ENCODE measurements at regions not wholly inside any gene's neighbourhood (a gene's known extent, or its start where the extent isn't known, plus 50 kb on each side); places are given as distances from the start of the nearest gene placed in this dataset.

DNA sequence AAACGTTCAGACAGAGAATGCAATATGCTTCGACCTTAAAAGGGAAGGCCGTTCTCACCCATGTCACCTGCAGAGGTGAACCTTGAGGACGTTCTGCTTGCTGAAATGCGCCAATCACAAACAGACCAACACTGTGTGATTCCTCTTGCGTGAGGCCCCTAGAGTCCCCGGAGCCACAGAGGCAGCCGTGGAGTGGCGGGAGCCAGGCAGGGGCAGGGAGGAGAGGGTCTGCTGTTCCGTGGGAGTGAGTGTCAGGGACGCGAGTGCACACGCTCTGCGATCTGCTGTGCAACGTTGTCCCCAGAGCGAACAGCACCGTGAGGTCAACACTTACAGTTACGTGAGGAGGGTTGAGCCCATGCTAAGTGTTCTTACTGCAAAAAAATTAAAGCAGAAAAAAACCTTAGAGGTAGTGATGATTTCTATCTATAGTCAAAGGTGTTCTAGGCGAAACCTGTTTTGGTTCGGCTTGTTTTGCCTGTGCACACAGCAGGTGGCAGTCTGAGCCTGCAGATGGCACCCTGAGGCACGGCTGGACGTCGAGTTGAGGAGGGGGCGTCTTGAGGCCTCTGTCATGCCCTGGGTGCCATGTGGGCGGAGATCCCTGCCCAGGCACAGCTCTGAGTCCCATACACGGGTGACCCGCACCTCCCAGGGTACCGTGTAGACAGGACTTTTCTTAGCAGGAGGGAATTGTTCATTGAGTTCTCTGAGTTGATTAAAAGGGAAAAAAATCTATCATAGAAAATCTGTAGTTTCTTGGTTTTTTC is 71.7 kb upstream of the FRMD1 start:
- TF ChIP-seq, protein P1, sequence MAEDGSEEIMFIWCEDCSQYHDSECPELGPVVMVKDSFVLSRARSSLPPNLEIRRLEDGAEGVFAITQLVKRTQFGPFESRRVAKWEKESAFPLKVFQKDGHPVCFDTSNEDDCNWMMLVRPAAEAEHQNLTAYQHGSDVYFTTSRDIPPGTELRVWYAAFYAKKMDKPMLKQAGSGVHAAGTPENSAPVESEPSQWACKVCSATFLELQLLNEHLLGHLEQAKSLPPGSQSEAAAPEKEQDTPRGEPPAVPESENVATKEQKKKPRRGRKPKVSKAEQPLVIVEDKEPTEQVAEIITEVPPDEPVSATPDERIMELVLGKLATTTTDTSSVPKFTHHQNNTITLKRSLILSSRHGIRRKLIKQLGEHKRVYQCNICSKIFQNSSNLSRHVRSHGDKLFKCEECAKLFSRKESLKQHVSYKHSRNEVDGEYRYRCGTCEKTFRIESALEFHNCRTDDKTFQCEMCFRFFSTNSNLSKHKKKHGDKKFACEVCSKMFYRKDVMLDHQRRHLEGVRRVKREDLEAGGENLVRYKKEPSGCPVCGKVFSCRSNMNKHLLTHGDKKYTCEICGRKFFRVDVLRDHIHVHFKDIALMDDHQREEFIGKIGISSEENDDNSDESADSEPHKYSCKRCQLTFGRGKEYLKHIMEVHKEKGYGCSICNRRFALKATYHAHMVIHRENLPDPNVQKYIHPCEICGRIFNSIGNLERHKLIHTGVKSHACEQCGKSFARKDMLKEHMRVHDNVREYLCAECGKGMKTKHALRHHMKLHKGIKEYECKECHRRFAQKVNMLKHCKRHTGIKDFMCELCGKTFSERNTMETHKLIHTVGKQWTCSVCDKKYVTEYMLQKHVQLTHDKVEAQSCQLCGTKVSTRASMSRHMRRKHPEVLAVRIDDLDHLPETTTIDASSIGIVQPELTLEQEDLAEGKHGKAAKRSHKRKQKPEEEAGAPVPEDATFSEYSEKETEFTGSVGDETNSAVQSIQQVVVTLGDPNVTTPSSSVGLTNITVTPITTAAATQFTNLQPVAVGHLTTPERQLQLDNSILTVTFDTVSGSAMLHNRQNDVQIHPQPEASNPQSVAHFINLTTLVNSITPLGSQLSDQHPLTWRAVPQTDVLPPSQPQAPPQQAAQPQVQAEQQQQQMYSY (CRISPR knock-in tag; IDR thresholded peaks at IDR 0.05), result no peak
- TF ChIP-seq CTCF (IDR thresholded peaks at IDR 0.05), result no peak
- TF ChIP-seq, protein P2, sequence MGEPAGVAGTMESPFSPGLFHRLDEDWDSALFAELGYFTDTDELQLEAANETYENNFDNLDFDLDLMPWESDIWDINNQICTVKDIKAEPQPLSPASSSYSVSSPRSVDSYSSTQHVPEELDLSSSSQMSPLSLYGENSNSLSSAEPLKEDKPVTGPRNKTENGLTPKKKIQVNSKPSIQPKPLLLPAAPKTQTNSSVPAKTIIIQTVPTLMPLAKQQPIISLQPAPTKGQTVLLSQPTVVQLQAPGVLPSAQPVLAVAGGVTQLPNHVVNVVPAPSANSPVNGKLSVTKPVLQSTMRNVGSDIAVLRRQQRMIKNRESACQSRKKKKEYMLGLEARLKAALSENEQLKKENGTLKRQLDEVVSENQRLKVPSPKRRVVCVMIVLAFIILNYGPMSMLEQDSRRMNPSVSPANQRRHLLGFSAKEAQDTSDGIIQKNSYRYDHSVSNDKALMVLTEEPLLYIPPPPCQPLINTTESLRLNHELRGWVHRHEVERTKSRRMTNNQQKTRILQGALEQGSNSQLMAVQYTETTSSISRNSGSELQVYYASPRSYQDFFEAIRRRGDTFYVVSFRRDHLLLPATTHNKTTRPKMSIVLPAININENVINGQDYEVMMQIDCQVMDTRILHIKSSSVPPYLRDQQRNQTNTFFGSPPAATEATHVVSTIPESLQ (CRISPR knock-in tag; IDR thresholded peaks at IDR 0.05), result no peak
- TF ChIP-seq, protein P3, sequence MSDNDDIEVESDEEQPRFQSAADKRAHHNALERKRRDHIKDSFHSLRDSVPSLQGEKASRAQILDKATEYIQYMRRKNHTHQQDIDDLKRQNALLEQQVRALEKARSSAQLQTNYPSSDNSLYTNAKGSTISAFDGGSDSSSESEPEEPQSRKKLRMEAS (CRISPR knock-in tag; IDR thresholded peaks at IDR 0.05), result no peak; the same call in 1 of the 2 replicates
- no peak for TF ChIP-seq ESRRA (CRISPR knock-in tag; IDR thresholded peaks at IDR 0.05; ENCODE audit: borderline replicate concordance)
- TF ChIP-seq SP1 (CRISPR knock-in tag; conservative IDR thresholded peaks at IDR 0.05), result no peak
- TF ChIP-seq, protein P4, sequence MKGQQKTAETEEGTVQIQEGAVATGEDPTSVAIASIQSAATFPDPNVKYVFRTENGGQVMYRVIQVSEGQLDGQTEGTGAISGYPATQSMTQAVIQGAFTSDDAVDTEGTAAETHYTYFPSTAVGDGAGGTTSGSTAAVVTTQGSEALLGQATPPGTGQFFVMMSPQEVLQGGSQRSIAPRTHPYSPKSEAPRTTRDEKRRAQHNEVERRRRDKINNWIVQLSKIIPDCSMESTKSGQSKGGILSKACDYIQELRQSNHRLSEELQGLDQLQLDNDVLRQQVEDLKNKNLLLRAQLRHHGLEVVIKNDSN (CRISPR knock-in tag; IDR thresholded peaks at IDR 0.05), result no peak
- TF ChIP-seq, protein P5, sequence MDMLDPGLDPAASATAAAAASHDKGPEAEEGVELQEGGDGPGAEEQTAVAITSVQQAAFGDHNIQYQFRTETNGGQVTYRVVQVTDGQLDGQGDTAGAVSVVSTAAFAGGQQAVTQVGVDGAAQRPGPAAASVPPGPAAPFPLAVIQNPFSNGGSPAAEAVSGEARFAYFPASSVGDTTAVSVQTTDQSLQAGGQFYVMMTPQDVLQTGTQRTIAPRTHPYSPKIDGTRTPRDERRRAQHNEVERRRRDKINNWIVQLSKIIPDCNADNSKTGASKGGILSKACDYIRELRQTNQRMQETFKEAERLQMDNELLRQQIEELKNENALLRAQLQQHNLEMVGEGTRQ (CRISPR knock-in tag; IDR thresholded peaks at IDR 0.05), result no peak
